Muscle layer of duodenum (tissue), 2 donors: ENCODE measurements at regions not wholly inside any gene's neighbourhood (a gene's known extent, or its start where the extent isn't known, plus 50 kb on each side); places are given as distances from the start of the nearest gene placed in this dataset.

Source experiments
- H3K27ac ChIP-seq: one replicate; pipeline ENCODE4 v1.7.0; 2013; ENCODE audit warnings: mild to moderate bottlenecking, low read length
- H3K27me3 ChIP-seq: one replicate; pipeline ENCODE4 v1.7.0; 2013; ENCODE audit warnings: low read depth, mild to moderate bottlenecking, control low read depth, low read length
- H3K36me3 ChIP-seq, 2 donors: one replicate each; pipeline ENCODE4 v1.7.0; 2013; ENCODE audit warnings: low read length in 2 of 2, control low read depth in 1 of 2, mild to moderate bottlenecking in 1 of 2; ENCODE audit not compliant: insufficient read depth in 2 of 2, control insufficient read depth in 1 of 2
- H3K4me1 ChIP-seq, 2 donors: one replicate each; pipeline ENCODE4 v1.7.0; 2013; ENCODE audit warnings: low read length in 2 of 2, mild to moderate bottlenecking in 2 of 2, control low read depth in 1 of 2, moderate library complexity in 1 of 2; ENCODE audit not compliant: insufficient read depth in 2 of 2, control insufficient read depth in 1 of 2
- H3K4me3 ChIP-seq, 2 donors: one replicate each; pipeline ENCODE4 v1.7.0; 2013; ENCODE audit warnings: low read length in 2 of 2, low read depth in 1 of 2, mild to moderate bottlenecking in 1 of 2
- H3K9me3 ChIP-seq, 2 donors: one replicate each; pipeline ENCODE4 v1.7.0; 2013; ENCODE audit warnings: low read length in 2 of 2, control low read depth in 1 of 2, mild to moderate bottlenecking in 1 of 2; ENCODE audit not compliant: control insufficient read depth in 1 of 2
- donor health status: healthy.

- no peaks in the 10 kb centered on the region for H3K27me3 ChIP-seq
- peaks cover 4 to 11% of the 10 kb centered on the region in 2 donors for H3K4me1 ChIP-seq
- H3K4me3 ChIP-seq, result no peak overlapping the region
- H3K27ac ChIP-seq, result no peak overlapping the region
- peaks cover 0 to 3% of the 10 kb centered on the region in 2 donors for H3K36me3 ChIP-seq
- no peaks in the 10 kb centered on the region for H3K9me3 ChIP-seq
Observed at GRCh38 chr7:42483886-42484285, 246.9 kb upstream of the GLI3 start.

GRCh38 chr7:42479816-42480633, 243.0 kb upstream of the GLI3 start:
- Histone ChIP-seq H3K4me1 (peaks cover 0 to 7% of the 10 kb centered on the region in 2 donors), H3K27ac (peak overlapping the region; percentile 42), H3K27me3 (no peaks in the 10 kb centered on the region), H3K36me3 (peaks cover 0 to 3% of the 10 kb centered on the region in 2 donors), H3K9me3 (no peaks in the 10 kb centered on the region), H3K4me3 (no peak overlapping the region)

GRCh38 chr7:42479452-42479815, 242.4 kb upstream of the GLI3 start:
- Histone ChIP-seq H3K4me3 (no peak overlapping the region), H3K4me1 (peaks cover 0 to 7% of the 10 kb centered on the region in 2 donors), H3K9me3 (no peaks in the 10 kb centered on the region), H3K27ac (peak overlapping the region; percentile 42), H3K27me3 (no peaks in the 10 kb centered on the region), H3K36me3 (peaks cover 0 to 3% of the 10 kb centered on the region in 2 donors)

DNA sequence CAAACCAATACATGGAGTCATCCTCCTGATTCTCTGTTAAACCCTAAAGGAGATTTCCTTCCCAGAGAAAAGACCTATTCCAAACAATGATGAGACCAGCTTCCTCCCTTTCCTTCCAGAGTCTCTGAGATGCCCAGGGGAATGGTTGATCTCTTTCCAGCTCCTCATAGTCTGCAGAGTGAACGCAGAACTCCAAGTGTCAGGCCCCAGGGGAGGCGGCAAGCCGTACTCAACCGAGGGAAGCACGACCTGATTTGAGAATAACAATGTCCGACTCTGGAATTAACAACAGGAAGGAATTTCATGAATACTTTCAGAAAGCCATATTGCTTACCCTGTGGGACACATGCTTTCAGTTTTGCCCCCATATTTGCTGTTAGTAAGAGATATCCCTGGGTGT, 241.7 kb upstream of the GLI3 start:
- Histone ChIP-seq H3K27me3 (no peaks in the 10 kb centered on the region), H3K4me1 (peaks cover 0 to 7% of the 10 kb centered on the region in 2 donors), H3K4me3 (no peak overlapping the region), H3K27ac (peak overlapping the region; percentile 42), H3K9me3 (no peaks in the 10 kb centered on the region), H3K36me3 (peaks cover 0 to 3% of the 10 kb centered on the region in 2 donors)

GRCh38 chr7:42476255-42476654, 239.2 kb upstream of the GLI3 start:
- no peaks in the 10 kb centered on the region for H3K27me3 ChIP-seq
- no peak overlapping the region for H3K27ac ChIP-seq
- no peak overlapping the region for H3K4me3 ChIP-seq
- no peaks in the 10 kb centered on the region for H3K9me3 ChIP-seq
- peaks cover 0 to 7% of the 10 kb centered on the region in 2 donors for H3K4me1 ChIP-seq
- H3K36me3 ChIP-seq, result peaks cover 0 to 3% of the 10 kb centered on the region in 2 donors

DNA sequence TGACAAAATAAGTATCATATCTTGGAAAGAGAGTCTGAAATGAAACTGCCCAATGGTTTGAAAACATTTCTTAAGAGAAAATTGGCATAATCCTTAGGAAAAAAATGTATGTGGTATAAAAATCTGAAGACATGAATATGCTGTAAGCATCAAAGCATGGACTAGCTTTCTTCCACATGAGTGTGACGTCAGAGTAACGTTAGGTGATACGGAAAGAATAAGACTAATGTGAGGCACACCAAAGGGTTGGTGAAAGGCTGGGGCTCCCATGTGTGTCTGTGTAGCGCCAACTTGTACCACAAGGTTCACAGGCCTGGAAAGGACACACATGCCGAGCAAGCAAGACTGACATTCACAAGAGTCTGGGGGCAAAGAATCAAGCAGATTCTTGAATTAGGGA, 238.1 kb upstream of the GLI3 start:
- Histone ChIP-seq H3K4me3 (no peak overlapping the region), H3K9me3 (no peaks in the 10 kb centered on the region), H3K36me3 (peaks cover 0 to 3% of the 10 kb centered on the region in 2 donors), H3K4me1 (peaks cover 0 to 7% of the 10 kb centered on the region in 2 donors), H3K27me3 (no peaks in the 10 kb centered on the region), H3K27ac (no peak overlapping the region)

DNA sequence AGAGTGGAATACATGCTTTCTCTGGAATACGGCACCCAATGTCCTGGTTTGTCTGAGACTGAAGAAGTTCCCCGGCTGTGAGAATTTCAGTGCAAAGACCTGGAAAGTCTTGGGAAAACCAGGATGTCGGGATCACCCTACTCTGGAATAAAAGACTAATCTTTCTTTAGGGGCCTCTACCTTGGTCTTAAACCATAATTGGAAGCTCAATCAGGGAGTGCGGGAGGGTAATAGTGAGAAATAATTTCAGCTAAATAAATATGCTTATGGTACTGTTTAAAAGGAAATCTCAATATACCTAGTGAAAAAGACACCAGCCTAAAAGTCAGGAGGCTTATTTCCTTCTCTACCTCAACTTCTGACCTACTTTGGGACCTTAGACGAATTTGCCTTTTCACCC, 236.1 kb upstream of the GLI3 start:
- no peaks in the 10 kb centered on the region for H3K9me3 ChIP-seq
- no peaks in the 10 kb centered on the region for H3K36me3 ChIP-seq
- H3K27me3 ChIP-seq, result no peaks in the 10 kb centered on the region
- no peak overlapping the region for H3K27ac ChIP-seq
- no peak overlapping the region for H3K4me3 ChIP-seq
- no peaks in the 10 kb centered on the region for H3K4me1 ChIP-seq

- Histone ChIP-seq H3K27me3 (no peaks in the 10 kb centered on the region), H3K27ac (no peak overlapping the region), H3K36me3 (no peaks in the 10 kb centered on the region), H3K4me3 (no peak overlapping the region), H3K4me1 (no peaks in the 10 kb centered on the region), H3K9me3 (no peaks in the 10 kb centered on the region)
Observed at GRCh38 chr7:42471573-42472174, 234.7 kb upstream of the GLI3 start.

- Histone ChIP-seq H3K9me3 (no peaks in the 10 kb centered on the region), H3K4me1 (no peaks in the 10 kb centered on the region), H3K4me3 (no peak overlapping the region), H3K27me3 (no peaks in the 10 kb centered on the region), H3K36me3 (no peaks in the 10 kb centered on the region), H3K27ac (no peak overlapping the region)
Observed at GRCh38 chr7:42469341-42469740, 232.3 kb upstream of the GLI3 start.

- no peak overlapping the region for H3K27ac ChIP-seq
- H3K9me3 ChIP-seq, result no peaks in the 10 kb centered on the region
- no peaks in the 10 kb centered on the region for H3K27me3 ChIP-seq
- no peaks in the 10 kb centered on the region for H3K36me3 ChIP-seq
- no peaks in the 10 kb centered on the region for H3K4me1 ChIP-seq
- no peak overlapping the region for H3K4me3 ChIP-seq
Observed at GRCh38 chr7:42468471-42468870, 231.5 kb upstream of the GLI3 start.

- Histone ChIP-seq H3K4me3 (no peak overlapping the region), H3K36me3 (no peaks in the 10 kb centered on the region), H3K9me3 (no peaks in the 10 kb centered on the region), H3K4me1 (peaks cover 0 to 5% of the 10 kb centered on the region in 2 donors), H3K27me3 (no peaks in the 10 kb centered on the region), H3K27ac (no peak overlapping the region)
Observed at GRCh38 chr7:42461537-42461936, 224.5 kb upstream of the GLI3 start.
